CD14-positive monocyte (primary cell): ENCODE measurements at regions not wholly inside any gene's neighbourhood (a gene's known extent, or its start where the extent isn't known, plus 50 kb on each side); places are given as distances from the start of the nearest gene placed in this dataset.

ENCODE experiments used
- DNase-seq, 3 donors: peaks; one replicate each; pipeline ENCODE4 v3.0.0-alpha.2; 2011 to 2022
- H2AFZ ChIP-seq: 2 replicates; pipeline ENCODE4 v1.6.0; 2012; ENCODE audit warnings: mild to moderate bottlenecking, low read depth, low read length, inconsistent platforms; ENCODE audit not compliant: insufficient read depth, poor library complexity, severe bottlenecking
- H3K27ac ChIP-seq, 2 donors: 1 replicate in 1 of 2; 2 replicates in 1 of 2; pipeline ENCODE4 v1.5.1; 2012 to 2013; ENCODE audit warnings: low read length in 2 of 2, control low read depth in 1 of 2, inconsistent platforms in 1 of 2, low read depth in 1 of 2, mild to moderate bottlenecking in 1 of 2
- H3K27me3 ChIP-seq, 2 donors: one replicate each; pipeline versions ENCODE4 v1.6.0 to v1.6.1; 2011 to 2013; ENCODE audit warnings: low read length in 2 of 2; ENCODE audit not compliant: control insufficient read depth in 2 of 2, insufficient read depth in 2 of 2
- H3K36me3 ChIP-seq, 2 donors: replicated peaks in 1 of 2; 1 replicate in 1 of 2; 2 replicates in 1 of 2; pipeline versions ENCODE4 v1.5.1 to v1.6.1; 2012 to 2013; ENCODE audit warnings: low read length in 2 of 2, control low read depth in 1 of 2, inconsistent platforms in 1 of 2, mild to moderate bottlenecking in 1 of 2; ENCODE audit not compliant: insufficient read depth in 2 of 2, control insufficient read depth in 1 of 2
- H3K4me1 ChIP-seq, 2 donors: 1 replicate in 1 of 2; 2 replicates in 1 of 2; pipeline versions ENCODE4 v1.5.1 to v1.6.1; 2012 to 2013; ENCODE audit warnings: low read length in 2 of 2, control low read depth in 1 of 2, inconsistent platforms in 1 of 2, mild to moderate bottlenecking in 1 of 2, moderate library complexity in 1 of 2; ENCODE audit not compliant: insufficient read depth in 2 of 2, control insufficient read depth in 1 of 2
- H3K4me2 ChIP-seq: replicated peaks from 2 replicates; pipeline ENCODE3; 2012; ENCODE audit warnings: low read length, moderate library complexity, mild to moderate bottlenecking; ENCODE audit not compliant: poor library complexity, severe bottlenecking; ENCODE audit errors: extremely low read depth
- H3K4me3 ChIP-seq, 3 experiments: fragments of 200-600 bp in 1 of 3; sonication (generic) in 1 of 3; replicated peaks in 1 of 3; 1 replicate in 2 of 3; 2 replicates in 1 of 3; pipeline ENCODE4 v1.5.1; 2011 to 2013; ENCODE audit warnings: low read length in 3 of 3, mild to moderate bottlenecking in 3 of 3, control low read depth in 2 of 3, low read depth in 2 of 3, inconsistent platforms in 1 of 3, moderate library complexity in 1 of 3
- H3K79me2 ChIP-seq: 2 replicates; pipeline ENCODE4 v1.6.0; 2012; ENCODE audit warnings: mild to moderate bottlenecking, control low read depth, inconsistent platforms, low read length, moderate library complexity; ENCODE audit not compliant: insufficient read depth
- H3K9ac ChIP-seq: 2 replicates; pipeline ENCODE4 v1.6.0; 2017; ENCODE audit warnings: low read length, mild to moderate bottlenecking; ENCODE audit not compliant: insufficient read depth, poor library complexity, severe bottlenecking
- H3K9me3 ChIP-seq, 2 donors: replicated peaks in 1 of 2; 1 replicate in 1 of 2; 2 replicates in 1 of 2; pipeline versions ENCODE4 v1.5.1 to v1.6.1; 2012 to 2013; ENCODE audit warnings: low read length in 2 of 2, control low read depth in 1 of 2; ENCODE audit not compliant: control insufficient read depth in 1 of 2, insufficient read depth in 1 of 2
- H4K20me1 ChIP-seq: 2 replicates; pipeline ENCODE4 v1.6.0; 2012; ENCODE audit warnings: mild to moderate bottlenecking, low read length, control low read depth, moderate library complexity; ENCODE audit not compliant: insufficient read depth
- H3K27ac Mint-ChIP-seq, 7 donors: one replicate each; pipeline ENCODE4 v1.8.0; 2020; ENCODE audit warnings: mild to moderate bottlenecking in 7 of 7, mixed read lengths in 7 of 7, moderate library complexity in 6 of 7, inconsistent platforms in 2 of 7
- H3K27me3 Mint-ChIP-seq, 3 donors: one replicate each; pipeline ENCODE4 v1.8.0; 2021 to 2022; ENCODE audit warnings: low read depth in 3 of 3, mild to moderate bottlenecking in 3 of 3, mixed read lengths in 3 of 3, moderate library complexity in 3 of 3, inconsistent platforms in 1 of 3
- H3K36me3 Mint-ChIP-seq, 2 donors: one replicate each; pipeline ENCODE4 v1.8.0; 2020; ENCODE audit warnings: mixed read lengths in 2 of 2, inconsistent platforms in 1 of 2, mild to moderate bottlenecking in 1 of 2
- H3K4me1 Mint-ChIP-seq: one replicate; pipeline ENCODE4 v1.8.0; 2020; ENCODE audit warnings: mild to moderate bottlenecking, mixed read lengths
- H3K4me3 Mint-ChIP-seq, 2 donors: one replicate each; pipeline ENCODE4 v1.8.0; 2020; ENCODE audit warnings: mild to moderate bottlenecking in 2 of 2, mixed read lengths in 2 of 2, moderate library complexity in 1 of 2
- H3K9me3 Mint-ChIP-seq, 7 donors: one replicate each; pipeline ENCODE4 v1.8.0; 2020 to 2022; ENCODE audit warnings: mixed read lengths in 7 of 7, mild to moderate bottlenecking in 6 of 7, moderate library complexity in 6 of 7, inconsistent platforms in 2 of 7
- WGBS: methylation state at CpG from one replicate; pipeline ENCODE4 v1.1.5; 2013; ENCODE audit warnings: missing lambda C conversion rate; ENCODE audit not compliant: insufficient coverage; 5-methylcytosine and 5-hydroxymethylcytosine counted together
- intact Hi-C, 2 donors: fragments of 100-400 bp; cut with micrococcal nuclease; formaldehyde crosslinking; loops; one replicate each; pipeline versions ENCODE4 v1.15.0 to v1.15.1; 2023
- TF ChIP-seq, protein P1 (sequence below): fragments of 200-600 bp; IDR thresholded peaks from one replicate; pipeline ENCODE4 v1.8.0; 2022; ENCODE audit warnings: antibody characterized with exemption, mild to moderate bottlenecking

DNA sequence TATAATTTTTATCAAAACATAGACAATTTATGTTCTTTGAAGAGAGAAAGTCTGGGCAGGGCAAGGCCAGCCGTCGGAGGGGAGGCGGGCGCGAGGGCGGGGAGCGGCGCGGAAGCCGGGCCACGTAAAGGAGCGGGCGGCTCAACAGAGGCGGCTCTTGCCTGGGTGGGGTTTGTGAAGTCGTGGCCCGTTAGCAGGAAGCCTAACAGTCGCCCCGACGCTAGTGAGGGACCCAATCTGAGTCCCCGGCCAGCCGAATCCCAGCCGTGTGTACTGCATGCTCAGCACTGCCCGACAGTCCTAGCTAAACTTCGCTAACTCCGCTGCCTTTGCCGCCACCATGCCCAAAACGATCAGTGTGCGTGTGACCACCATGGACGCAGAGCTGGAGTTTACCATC lies 1129.2 kb downstream of the CDH9 start:
- H3K27ac Mint-ChIP-seq: no peak overlapping the region
- no peak overlapping the region for H3K4me3 Mint-ChIP-seq
- intact Hi-C loops: no loop called here
- no peak overlapping the region for H3K9ac ChIP-seq
- H3K27me3 Mint-ChIP-seq: no peaks in the 10 kb centered on the region
- no peaks in the 10 kb centered on the region for H3K79me2 ChIP-seq
- H3K4me1 Mint-ChIP-seq: no peaks in the 10 kb centered on the region
- H3K9me3 Mint-ChIP-seq: peaks cover 9 to 32% (median 15%) of the 10 kb centered on the region in 7 donors
- H3K36me3 Mint-ChIP-seq: no peaks in the 10 kb centered on the region
- no peak overlapping the region for H3K4me2 ChIP-seq
- TF ChIP-seq, protein P1, sequence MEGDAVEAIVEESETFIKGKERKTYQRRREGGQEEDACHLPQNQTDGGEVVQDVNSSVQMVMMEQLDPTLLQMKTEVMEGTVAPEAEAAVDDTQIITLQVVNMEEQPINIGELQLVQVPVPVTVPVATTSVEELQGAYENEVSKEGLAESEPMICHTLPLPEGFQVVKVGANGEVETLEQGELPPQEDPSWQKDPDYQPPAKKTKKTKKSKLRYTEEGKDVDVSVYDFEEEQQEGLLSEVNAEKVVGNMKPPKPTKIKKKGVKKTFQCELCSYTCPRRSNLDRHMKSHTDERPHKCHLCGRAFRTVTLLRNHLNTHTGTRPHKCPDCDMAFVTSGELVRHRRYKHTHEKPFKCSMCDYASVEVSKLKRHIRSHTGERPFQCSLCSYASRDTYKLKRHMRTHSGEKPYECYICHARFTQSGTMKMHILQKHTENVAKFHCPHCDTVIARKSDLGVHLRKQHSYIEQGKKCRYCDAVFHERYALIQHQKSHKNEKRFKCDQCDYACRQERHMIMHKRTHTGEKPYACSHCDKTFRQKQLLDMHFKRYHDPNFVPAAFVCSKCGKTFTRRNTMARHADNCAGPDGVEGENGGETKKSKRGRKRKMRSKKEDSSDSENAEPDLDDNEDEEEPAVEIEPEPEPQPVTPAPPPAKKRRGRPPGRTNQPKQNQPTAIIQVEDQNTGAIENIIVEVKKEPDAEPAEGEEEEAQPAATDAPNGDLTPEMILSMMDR: no peak
- no peak overlapping the region for H3K27ac ChIP-seq
- H3K36me3 ChIP-seq: no peaks in the 10 kb centered on the region
- H2AFZ ChIP-seq: no peak overlapping the region
- no peaks in the 10 kb centered on the region for H3K27me3 ChIP-seq
- DNase-seq: no peak
- H3K9me3 ChIP-seq: peaks cover 25 to 33% of the 10 kb centered on the region in 2 donors
- no peaks in the 10 kb centered on the region for H3K4me1 ChIP-seq
- H4K20me1 ChIP-seq: no peaks in the 10 kb centered on the region
- no peak overlapping the region for H3K4me3 ChIP-seq
- WGBS: 93% methylated on average over 29 of the region's 29 CpGs

DNA sequence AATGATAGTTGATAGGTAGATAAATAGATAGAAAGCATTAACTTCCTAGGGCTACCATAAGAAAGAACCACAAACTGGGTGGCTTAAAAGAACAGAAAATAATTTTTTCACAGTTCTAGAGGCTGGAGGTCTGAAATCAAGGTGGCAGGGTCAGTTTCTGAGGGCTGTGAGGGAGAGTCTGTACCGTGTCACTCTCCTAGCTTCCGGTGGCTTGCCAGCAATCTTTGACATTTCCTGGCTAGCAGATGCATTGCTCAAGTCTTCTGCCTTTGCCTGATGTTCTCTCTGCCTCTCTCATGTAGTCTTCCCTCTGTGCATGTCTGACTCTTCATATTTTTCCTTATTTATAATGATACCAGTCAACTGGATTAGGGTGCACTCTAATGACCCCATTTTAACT lies 1132.7 kb downstream of the CDH9 start:
- H3K27me3 ChIP-seq: no peaks in the 10 kb centered on the region
- no peaks in the 10 kb centered on the region for H3K36me3 ChIP-seq
- H3K4me1 Mint-ChIP-seq: no peaks in the 10 kb centered on the region
- H3K9me3 ChIP-seq: peaks cover 12 to 26% of the 10 kb centered on the region in 2 donors
- H3K27me3 Mint-ChIP-seq: no peaks in the 10 kb centered on the region
- no peaks in the 10 kb centered on the region for H3K79me2 ChIP-seq
- H3K27ac Mint-ChIP-seq: no peak overlapping the region
- DNase-seq: no peak
- peaks cover 6 to 23% (median 12%) of the 10 kb centered on the region in 7 donors for H3K9me3 Mint-ChIP-seq
- TF ChIP-seq, protein P1: no peak
- H2AFZ ChIP-seq: no peak overlapping the region
- WGBS: 61% methylated on average over 2 of the region's 2 CpGs
- no peak overlapping the region for H3K27ac ChIP-seq
- H3K36me3 Mint-ChIP-seq: no peaks in the 10 kb centered on the region
- H3K4me2 ChIP-seq: no peak overlapping the region
- H3K9ac ChIP-seq: no peak overlapping the region
- no peak overlapping the region for H3K4me3 ChIP-seq
- intact Hi-C loops: no loop called here
- H3K4me3 Mint-ChIP-seq: no peak overlapping the region
- no peaks in the 10 kb centered on the region for H3K4me1 ChIP-seq
- no peaks in the 10 kb centered on the region for H4K20me1 ChIP-seq
